ENCODE measurements at regions not wholly inside any gene's neighbourhood (a gene's known extent, or its start where the extent isn't known, plus 50 kb on each side); places are given as distances from the start of the nearest gene placed in this dataset.

GRCh38 chr10:2777666-2778355 lies 289.5 kb upstream of the PFKP start:
- H3K4ac ChIP-seq (ENCODE audit: low read depth, low read length), result no peak overlapping the region
- WGBS (ENCODE audit: extremely low coverage, insufficient read length, low lambda C conversion rate), result no CpG with 5 or more reads among the region's 5 CpGs
- H2BK12ac ChIP-seq (ENCODE audit: insufficient read length, low read depth, low read length), result no peak overlapping the region
- no peak overlapping the region for H3K4me3 Mint-ChIP-seq
- no peak overlapping the region for H3K18ac ChIP-seq (ENCODE audit: insufficient read length, low read depth, low read length)
- peaks cover 0 to 2% of the 10 kb centered on the region in 2 experiments; a peak in 1 of 5 replicates for H3K9me3 Mint-ChIP-seq
- no peak overlapping the region for H3K14ac ChIP-seq (ENCODE audit: insufficient read depth, low read length)
- no peak overlapping the region for H4K91ac ChIP-seq (ENCODE audit: insufficient read length, low read depth, low read length)
- no peak for DNase-seq
- H2BK20ac ChIP-seq (ENCODE audit: low read depth, low read length, poor library complexity, severe bottlenecking), result no peak overlapping the region
- H3K27ac Mint-ChIP-seq, result no peak overlapping the region
- no peaks in the 10 kb centered on the region for H4K20me1 ChIP-seq (ENCODE audit: control insufficient read depth, insufficient read depth, insufficient read length)
- TF ChIP-seq, protein P1, sequence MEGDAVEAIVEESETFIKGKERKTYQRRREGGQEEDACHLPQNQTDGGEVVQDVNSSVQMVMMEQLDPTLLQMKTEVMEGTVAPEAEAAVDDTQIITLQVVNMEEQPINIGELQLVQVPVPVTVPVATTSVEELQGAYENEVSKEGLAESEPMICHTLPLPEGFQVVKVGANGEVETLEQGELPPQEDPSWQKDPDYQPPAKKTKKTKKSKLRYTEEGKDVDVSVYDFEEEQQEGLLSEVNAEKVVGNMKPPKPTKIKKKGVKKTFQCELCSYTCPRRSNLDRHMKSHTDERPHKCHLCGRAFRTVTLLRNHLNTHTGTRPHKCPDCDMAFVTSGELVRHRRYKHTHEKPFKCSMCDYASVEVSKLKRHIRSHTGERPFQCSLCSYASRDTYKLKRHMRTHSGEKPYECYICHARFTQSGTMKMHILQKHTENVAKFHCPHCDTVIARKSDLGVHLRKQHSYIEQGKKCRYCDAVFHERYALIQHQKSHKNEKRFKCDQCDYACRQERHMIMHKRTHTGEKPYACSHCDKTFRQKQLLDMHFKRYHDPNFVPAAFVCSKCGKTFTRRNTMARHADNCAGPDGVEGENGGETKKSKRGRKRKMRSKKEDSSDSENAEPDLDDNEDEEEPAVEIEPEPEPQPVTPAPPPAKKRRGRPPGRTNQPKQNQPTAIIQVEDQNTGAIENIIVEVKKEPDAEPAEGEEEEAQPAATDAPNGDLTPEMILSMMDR (conservative IDR thresholded peaks at IDR 0.05), result no peak
- H3K9ac ChIP-seq (ENCODE audit: extremely low read depth, insufficient read length, low read length), result no peak overlapping the region
- H3K27me3 ChIP-seq (ENCODE audit: insufficient read depth, low read length), result no peaks in the 10 kb centered on the region
- H3K27ac ChIP-seq (ENCODE audit: insufficient read length, low read depth, low read length), result no peak overlapping the region
- no peak overlapping the region for H3K56ac ChIP-seq (ENCODE audit: insufficient read length, low read depth, low read length)
- H3K23me2 ChIP-seq (ENCODE audit: insufficient read length, low read depth, low read length, poor library complexity, severe bottlenecking), result no peaks in the 10 kb centered on the region
- no peak overlapping the region for H3K4me2 ChIP-seq (ENCODE audit: insufficient read depth, insufficient read length, low read length)
- H3K79me1 ChIP-seq (ENCODE audit: insufficient read depth, low read depth, low read length, poor library complexity, severe bottlenecking), result no peaks in the 10 kb centered on the region
- peaks cover 1% of the 10 kb centered on the region for H3K27me3 Mint-ChIP-seq (ENCODE audit: low read depth)
- H2AK5ac ChIP-seq (ENCODE audit: insufficient read length, low read length), result no peak overlapping the region
- no peak overlapping the region for H2BK120ac ChIP-seq (ENCODE audit: low read depth, low read length, poor library complexity, severe bottlenecking)
- H4K8ac ChIP-seq (replicated peaks; ENCODE audit: insufficient read length, low read depth, low read length), result no peak overlapping the region
- H3K4me1 Mint-ChIP-seq, result peaks cover 0 to 4% of the 10 kb centered on the region in 2 experiments; a peak in 3 of 4 replicates
- H3K79me2 ChIP-seq (ENCODE audit: insufficient read depth, low read length), result no peaks in the 10 kb centered on the region
- no peaks in the 10 kb centered on the region for H3K4me1 ChIP-seq (ENCODE audit: insufficient read depth, low read length)
- H2BK5ac ChIP-seq (ENCODE audit: insufficient read length, low read length), result no peak overlapping the region
- H3K9me3 ChIP-seq (ENCODE audit: control insufficient read depth, low read depth, low read length), result no peaks in the 10 kb centered on the region
- no peak overlapping the region for H2BK15ac ChIP-seq (ENCODE audit: low read depth, low read length)
- no peak overlapping the region for H3T11ph ChIP-seq (ENCODE audit: low read length)
- H3K36me3 Mint-ChIP-seq (ENCODE audit: insufficient read depth in 1 of 3, low read depth in 3 of 3), result no peaks in the 10 kb centered on the region
- H3K23ac ChIP-seq (ENCODE audit: insufficient read length, low read depth, low read length), result no peak overlapping the region
- H4K5ac ChIP-seq (ENCODE audit: insufficient read length, low read depth, low read length), result no peak overlapping the region
- no peak overlapping the region for H2AFZ ChIP-seq (ENCODE audit: low read length)
